AG04449 (cell line): ENCODE measurements at regions not wholly inside any gene's neighbourhood (a gene's known extent, or its start where the extent isn't known, plus 50 kb on each side); places are given as distances from the start of the nearest gene placed in this dataset.

Experiments
- CTCF ChIA-PET: fragments of 350-600 bp; formaldehyde crosslinking; extraction: SDS; loops from one replicate; lab custom pipeline; 2021; ENCODE audit warnings: antibody characterized with exemption; lab: Yijun Ruan, JAX
- POLR2A ChIA-PET: fragments of 400-600, 350-600 bp; formaldehyde crosslinking; extraction: SDS; loops from one replicate; lab custom pipeline; 2020; ENCODE audit warnings: antibody characterized with exemption, inconsistent platforms; lab: Yijun Ruan, JAX
- DNase-seq: peaks from one replicate; pipeline ENCODE4 v3.0.0-alpha.2; 2010; ENCODE audit warnings: low read depth, low spot score
- H3K4me3 ChIP-seq: 2 replicates; pipeline ENCODE4 v1.5.1; 2011; ENCODE audit warnings: low read depth, mild to moderate bottlenecking, control low read depth, low read length
- CTCF ChIP-seq: IDR thresholded peaks from one replicate; pipeline ENCODE4 v1.5.1; 2011; ENCODE audit warnings: mild to moderate bottlenecking, moderate library complexity, low read length, control low read depth, inconsistent platforms; ENCODE audit not compliant: insufficient read depth; ENCODE audit errors: missing control alignments

GRCh38 chr19:28420811-28421550 lies 792.0 kb downstream of the UQCRFS1 start:
- DNase-seq = no peak
- POLR2A ChIA-PET = no interaction called here
- CTCF ChIA-PET = no interaction called here
- TF ChIP-seq CTCF = no peak
- no peak overlapping the region for H3K4me3 ChIP-seq

- ChIA-PET CTCF (no interaction called here), POLR2A (no interaction called here)
- no peak for DNase-seq
- TF ChIP-seq CTCF = no peak
- H3K4me3 ChIP-seq = no peak overlapping the region
Observed at GRCh38 chr19:28419312-28419711, 793.6 kb downstream of the UQCRFS1 start.

DNA sequence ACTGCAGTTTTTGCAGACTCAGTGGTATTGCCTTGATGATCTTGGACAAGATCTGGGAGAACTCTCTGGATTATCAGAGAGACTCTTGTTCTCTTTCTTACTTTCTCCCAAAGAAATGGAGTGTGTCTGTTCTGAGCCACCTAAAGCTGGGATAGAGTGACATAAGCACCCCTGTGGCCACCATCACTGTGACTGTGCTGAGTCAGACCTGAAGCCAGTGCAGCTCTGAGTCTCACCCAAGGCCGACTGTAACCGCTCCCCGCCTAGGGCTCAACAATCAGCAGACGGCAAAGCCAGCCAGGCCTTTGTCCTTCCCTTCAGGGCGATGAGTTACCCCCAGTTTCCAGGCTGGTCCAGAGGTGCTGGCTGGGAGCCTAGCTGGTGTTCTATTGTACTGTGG lies 795.6 kb downstream of the UQCRFS1 start:
- H3K4me3 ChIP-seq = no peak overlapping the region
- DNase-seq = no peak
- ChIA-PET CTCF (no interaction called here), POLR2A (no interaction called here)
- TF ChIP-seq CTCF = no peak

- no peak for DNase-seq
- CTCF ChIA-PET = no interaction called here
- no peak overlapping the region for H3K4me3 ChIP-seq
- POLR2A ChIA-PET = no interaction called here
- no peak for TF ChIP-seq CTCF
Observed at GRCh38 chr19:28416245-28416644, 796.7 kb downstream of the UQCRFS1 start.

DNA sequence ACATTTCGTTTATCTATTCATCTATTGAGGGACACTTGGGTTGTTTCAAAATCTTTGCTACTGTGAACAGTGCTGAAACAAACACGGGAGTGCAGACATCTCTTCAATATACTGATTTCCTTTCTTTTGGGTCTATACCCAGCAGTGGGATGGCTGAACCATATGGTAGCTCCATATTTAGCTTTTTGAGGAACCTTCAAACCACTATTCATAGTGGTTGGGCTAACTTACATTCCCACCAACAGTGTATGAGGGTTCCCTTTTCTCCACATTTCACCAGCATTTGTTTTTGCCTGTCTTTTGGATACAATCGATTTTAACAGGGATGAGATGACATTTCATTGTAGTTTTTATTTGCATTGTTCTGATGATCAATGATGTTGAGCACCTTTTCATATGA lies 798.2 kb downstream of the UQCRFS1 start:
- no peak overlapping the region for H3K4me3 ChIP-seq
- TF ChIP-seq CTCF = no peak
- no peak for DNase-seq
- POLR2A ChIA-PET = no interaction called here
- CTCF ChIA-PET = no interaction called here

GRCh38 chr19:28409859-28410258 lies 803.1 kb downstream of the UQCRFS1 start:
- CTCF ChIA-PET = no interaction called here

More at GRCh38 chr19:28409859-28410258, 803.1 kb downstream of the UQCRFS1 start:
- H3K4me3 ChIP-seq = no peak overlapping the region
- no peak for TF ChIP-seq CTCF
- DNase-seq = no peak
- POLR2A ChIA-PET = no interaction called here
